ENCODE measurements at regions not wholly inside any gene's neighbourhood (a gene's known extent, or its start where the extent isn't known, plus 50 kb on each side); places are given as distances from the start of the nearest gene placed in this dataset.

DNA sequence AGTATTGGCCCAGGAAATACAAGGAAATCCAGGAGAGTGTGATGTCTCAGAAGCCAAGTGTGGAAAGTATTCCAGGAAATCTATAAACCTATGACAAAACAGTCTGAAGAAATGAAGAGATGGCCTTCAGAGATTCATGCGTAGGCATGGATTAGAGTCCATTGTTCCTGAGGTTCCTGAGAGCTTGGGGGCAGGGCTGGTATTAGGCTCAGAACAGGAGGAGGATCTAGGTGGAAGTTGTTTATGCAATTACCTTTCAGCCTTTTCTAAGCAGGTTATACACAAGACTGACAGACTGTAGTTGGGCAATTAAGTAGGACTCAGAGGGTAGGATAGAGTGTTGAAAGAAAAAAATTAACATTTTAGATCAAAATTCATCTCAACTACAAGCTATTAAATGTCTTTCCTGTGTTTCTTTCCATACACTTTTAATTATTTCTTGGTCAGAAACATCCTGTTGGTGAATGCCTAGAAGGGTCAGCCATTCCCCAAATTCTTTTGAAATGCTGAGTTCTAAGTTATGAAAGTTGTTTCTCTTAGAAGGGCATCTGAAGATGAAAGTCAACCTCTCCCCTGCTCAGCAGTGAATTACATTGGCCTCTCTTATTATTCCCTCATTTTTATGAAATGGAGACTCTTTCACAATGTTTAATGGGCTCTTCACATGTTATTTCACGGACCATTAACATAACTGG is 201.2 kb upstream of the MYLIP start:
- TF ChIP-seq POLR2A (IDR thresholded peaks at IDR 0.05; ENCODE audit: low read length) (no peak), GATA1 (IDR thresholded peaks at IDR 0.05; ENCODE audit: low read depth, low read length) (no peak)
- DNase-seq, result no peak

GRCh38 chr6:15926256-15926655 is 202.6 kb upstream of the MYLIP start:
- no peak for TF ChIP-seq GATA1 (IDR thresholded peaks at IDR 0.05; ENCODE audit: low read depth, low read length)
- TF ChIP-seq POLR2A (IDR thresholded peaks at IDR 0.05; ENCODE audit: low read length), result no peak
- DNase-seq, result no peak

GRCh38 chr6:15924893-15925292 is 204.0 kb upstream of the MYLIP start:
- TF ChIP-seq POLR2A (IDR thresholded peaks at IDR 0.05; ENCODE audit: low read length) (no peak), GATA1 (IDR thresholded peaks at IDR 0.05; ENCODE audit: low read depth, low read length) (no peak)
- no peak for DNase-seq

DNA sequence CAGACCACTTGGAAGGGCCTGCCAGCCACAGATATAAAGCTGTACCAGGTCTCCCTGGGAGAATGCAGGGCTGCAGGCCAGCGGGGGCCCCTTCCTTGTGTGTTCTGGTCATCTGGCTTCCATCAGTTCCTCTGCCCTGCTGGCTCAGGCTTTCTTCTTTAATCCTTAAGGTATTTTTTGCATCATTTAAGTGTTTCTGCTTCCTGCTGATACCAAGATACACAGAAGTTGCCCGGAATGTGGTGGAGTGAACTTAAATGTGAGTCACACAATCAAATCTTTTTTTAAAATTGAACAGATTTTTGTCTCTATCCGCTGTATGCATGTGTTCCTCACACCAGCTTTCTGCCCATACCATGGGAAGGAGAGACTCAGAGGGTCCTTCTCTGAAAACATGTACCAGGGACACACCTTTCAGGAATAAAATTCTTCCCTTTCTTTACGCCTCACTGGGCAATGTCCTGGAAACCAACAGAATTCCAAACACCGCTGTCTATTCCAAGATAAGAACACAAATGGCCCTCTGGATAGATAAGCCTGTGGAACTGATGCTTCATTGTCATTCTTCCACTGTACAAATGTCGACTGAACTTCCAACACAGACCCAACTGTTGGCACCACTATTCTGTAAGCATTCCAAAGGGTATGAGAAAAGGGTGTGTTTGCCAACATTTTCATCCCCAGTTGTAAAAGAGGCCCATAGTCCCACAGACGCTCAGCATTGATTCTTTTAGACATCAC is 206.2 kb upstream of the MYLIP start:
- no peak for DNase-seq
- TF ChIP-seq GATA1 (IDR thresholded peaks at IDR 0.05; ENCODE audit: low read depth, low read length) (no peak), POLR2A (IDR thresholded peaks at IDR 0.05; ENCODE audit: low read length) (no peak)

- DNase-seq, result no peak
- TF ChIP-seq POLR2A (IDR thresholded peaks at IDR 0.05; ENCODE audit: low read length) (no peak), GATA1 (IDR thresholded peaks at IDR 0.05; ENCODE audit: low read depth, low read length) (no peak)
Measured at GRCh38 chr6:15921243-15921642, 207.6 kb upstream of the MYLIP start.

DNA sequence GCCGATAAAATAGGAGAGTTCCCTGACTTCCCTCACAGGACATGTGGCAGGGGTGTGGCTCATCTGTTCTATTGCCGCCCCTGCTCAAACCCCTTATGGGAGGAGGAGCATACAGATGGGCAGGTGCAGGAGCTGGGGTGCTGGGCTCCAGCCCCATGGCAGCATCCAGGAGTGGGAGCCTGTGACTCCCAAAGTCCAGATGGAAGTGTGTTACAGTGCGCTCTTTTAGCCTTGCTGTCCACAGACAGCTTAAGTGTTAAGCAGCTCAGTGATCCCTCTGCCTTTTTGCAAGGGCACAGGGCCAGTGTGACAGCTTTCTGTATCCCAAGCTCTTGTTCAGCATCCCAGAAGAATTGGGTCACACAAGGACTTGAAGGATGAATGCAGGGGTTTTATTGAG is 212.3 kb upstream of the MYLIP start:
- DNase-seq, result no peak
- no peak for TF ChIP-seq POLR2A (IDR thresholded peaks at IDR 0.05; ENCODE audit: low read length)
- no peak for TF ChIP-seq GATA1 (IDR thresholded peaks at IDR 0.05; ENCODE audit: low read depth, low read length)

DNA sequence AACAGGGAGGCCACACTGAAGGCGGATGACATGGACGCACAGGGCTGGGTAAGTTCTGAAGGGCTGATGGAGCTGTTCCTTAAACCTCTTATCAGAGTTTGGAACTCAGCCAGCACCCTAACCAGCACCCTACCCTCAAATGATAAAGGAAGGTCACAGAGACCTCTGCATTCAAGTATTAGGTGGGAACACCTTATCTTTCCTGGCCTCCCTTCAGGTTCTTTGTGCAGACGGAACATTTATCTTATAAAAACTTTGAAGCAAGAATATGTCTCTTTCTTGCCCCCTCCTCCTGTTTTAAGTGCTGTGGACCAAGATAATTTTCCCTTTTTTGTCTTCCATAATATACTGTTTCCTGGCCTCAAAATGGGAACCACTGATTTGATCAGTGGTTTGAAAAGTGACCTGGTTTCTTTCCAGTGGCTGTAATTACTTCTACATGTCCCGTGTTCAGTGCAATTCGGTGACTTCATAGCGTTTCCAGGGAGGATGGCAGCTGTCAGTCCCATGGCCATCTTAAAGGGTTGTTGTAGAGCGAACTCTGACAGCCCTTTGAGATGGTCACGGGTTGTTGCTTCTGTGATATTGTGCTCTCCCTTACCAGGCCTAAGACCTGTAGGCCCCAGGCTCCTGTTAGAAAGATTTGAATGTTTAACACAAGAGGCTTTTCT is 213.2 kb upstream of the MYLIP start:
- TF ChIP-seq GATA1 (IDR thresholded peaks at IDR 0.05; ENCODE audit: low read depth, low read length) (peak; percentile 28), POLR2A (IDR thresholded peaks at IDR 0.05; ENCODE audit: low read length) (no peak)
- DNase-seq, result peak; percentile 84 to 93

GRCh38 chr6:15914553-15914952 is 214.3 kb upstream of the MYLIP start:
- TF ChIP-seq POLR2A (IDR thresholded peaks at IDR 0.05; ENCODE audit: low read length), result no peak
- no peak for TF ChIP-seq GATA1 (IDR thresholded peaks at IDR 0.05; ENCODE audit: low read depth, low read length)
- DNase-seq, result no peak

DNA sequence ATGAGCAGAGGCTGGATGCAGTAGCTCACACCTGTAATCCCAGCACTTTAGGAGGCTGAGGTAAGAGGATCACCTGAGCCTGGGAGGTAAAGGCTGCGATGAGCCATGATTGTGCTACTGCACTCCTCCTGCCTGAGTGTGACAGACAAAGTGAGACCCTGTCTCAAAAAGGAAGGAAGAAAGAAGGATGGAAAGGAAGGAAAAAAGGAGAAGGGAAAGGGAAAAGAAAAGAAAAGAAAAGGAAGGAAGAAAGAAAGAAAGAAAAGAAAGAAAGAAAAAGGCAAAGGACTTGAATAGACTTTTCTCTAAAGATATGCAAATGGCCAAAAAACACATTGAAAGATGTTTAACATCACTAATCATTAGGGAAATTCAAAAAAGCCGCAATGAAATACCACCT is 215.3 kb upstream of the MYLIP start:
- DNase-seq, result no peak
- TF ChIP-seq POLR2A (IDR thresholded peaks at IDR 0.05; ENCODE audit: low read length) (no peak), GATA1 (IDR thresholded peaks at IDR 0.05; ENCODE audit: low read depth, low read length) (no peak)

DNA sequence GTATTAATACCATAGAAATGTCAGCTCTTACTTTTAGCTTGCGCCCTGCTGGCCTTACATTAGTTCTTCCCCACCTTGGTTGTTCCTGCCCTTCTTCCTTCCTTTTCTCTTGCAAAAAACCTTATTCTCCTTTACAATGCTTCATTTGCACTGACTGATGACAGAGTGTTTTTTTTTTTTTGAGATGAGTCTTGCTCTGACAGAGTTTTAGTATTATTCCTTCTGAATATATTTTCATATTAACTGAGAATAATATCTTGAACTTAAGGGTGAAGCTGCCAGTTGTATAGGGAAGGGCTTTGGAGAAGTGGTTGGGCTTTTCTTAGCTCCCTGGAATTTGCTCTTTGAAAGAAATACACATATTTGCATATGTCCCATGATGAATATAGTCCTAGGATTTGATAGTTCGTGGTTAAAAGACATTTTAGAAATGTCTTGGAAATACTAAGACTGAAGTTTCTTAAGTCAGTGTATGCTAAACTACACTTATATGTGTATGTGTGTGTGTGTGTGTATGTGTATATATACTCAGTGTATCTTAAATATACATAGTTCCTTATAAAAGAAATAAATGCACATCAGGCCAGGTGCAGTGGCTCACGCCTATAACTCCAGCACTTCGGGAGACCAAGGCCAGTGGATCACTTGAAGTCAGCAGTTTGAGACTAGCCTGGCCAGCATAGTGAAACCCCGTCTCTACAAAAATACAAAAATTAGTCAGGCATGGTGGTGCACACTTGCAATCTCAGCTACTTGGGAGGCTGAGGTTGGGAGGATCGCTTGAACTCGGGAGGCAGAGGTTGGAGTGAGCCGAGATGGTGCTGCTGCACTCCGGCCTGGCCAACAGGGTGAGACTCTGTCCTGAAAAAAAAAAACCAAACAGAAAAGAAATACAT is 216.1 kb upstream of the MYLIP start:
- TF ChIP-seq GATA1 (IDR thresholded peaks at IDR 0.05; ENCODE audit: low read depth, low read length) (no peak), POLR2A (IDR thresholded peaks at IDR 0.05; ENCODE audit: low read length) (no peak)
- DNase-seq, result no peak

- no peak for TF ChIP-seq GATA1 (IDR thresholded peaks at IDR 0.05; ENCODE audit: low read depth, low read length)
- TF ChIP-seq POLR2A (IDR thresholded peaks at IDR 0.05; ENCODE audit: low read length), result no peak
- no peak for DNase-seq
Measured at GRCh38 chr6:15911753-15912504, 217.0 kb upstream of the MYLIP start.

- no peak for DNase-seq
Measured at GRCh38 chr6:15909290-15910070, 219.4 kb upstream of the MYLIP start.

More at GRCh38 chr6:15909290-15910070, 219.4 kb upstream of the MYLIP start:
- TF ChIP-seq GATA1 (IDR thresholded peaks at IDR 0.05; ENCODE audit: low read depth, low read length) (no peak), POLR2A (IDR thresholded peaks at IDR 0.05; ENCODE audit: low read length) (no peak)
